GM21526 (cell line): ENCODE measurements at regions not wholly inside any gene's neighbourhood (a gene's known extent, or its start where the extent isn't known, plus 50 kb on each side); places are given as distances from the start of the nearest gene placed in this dataset.
"Not testable (repeated sequence)": the region's sequence is repeated elsewhere in the genome, so short reads cannot be mapped to it uniquely, and the experiment has no call there.

Experiments
- ATAC-seq: cut with Tn5 transposase; IDR thresholded peaks from one replicate; pipeline ENCODE4 v1.9.1; 2021; ENCODE audit warnings: moderate library complexity; ENCODE audit not compliant: unreplicated experiment, low FRiP score

GRCh38 chr1:187985897-187986654, 1157.3 kb downstream of the PLA2G4A start:
- ATAC-seq = peak; percentile 65

GRCh38 chr1:187987236-187987776, 1158.6 kb downstream of the PLA2G4A start:
- no peak for ATAC-seq

DNA sequence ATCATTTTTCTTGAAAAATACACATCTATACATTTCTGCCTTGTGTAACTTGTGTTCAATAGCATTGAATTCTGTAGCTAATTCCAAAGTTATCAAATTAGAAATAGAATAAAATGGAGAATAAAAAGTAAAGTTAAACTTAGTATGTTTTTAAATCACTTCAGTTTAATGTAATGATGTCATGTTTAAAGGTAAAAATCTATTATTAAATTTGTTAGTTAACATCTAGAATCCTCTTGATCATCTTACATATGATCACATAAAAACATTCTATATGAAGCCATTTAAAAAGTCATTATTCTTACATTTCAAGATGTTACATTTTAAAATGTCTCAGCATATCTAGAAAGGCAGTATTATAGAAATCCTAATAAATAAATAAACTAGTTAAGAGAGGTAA, 1163.2 kb downstream of the PLA2G4A start:
- no peak for ATAC-seq

- ATAC-seq = no peak
These were observed 1168.0 kb downstream of the PLA2G4A start for GRCh38 chr1:187996780-187997179.

DNA sequence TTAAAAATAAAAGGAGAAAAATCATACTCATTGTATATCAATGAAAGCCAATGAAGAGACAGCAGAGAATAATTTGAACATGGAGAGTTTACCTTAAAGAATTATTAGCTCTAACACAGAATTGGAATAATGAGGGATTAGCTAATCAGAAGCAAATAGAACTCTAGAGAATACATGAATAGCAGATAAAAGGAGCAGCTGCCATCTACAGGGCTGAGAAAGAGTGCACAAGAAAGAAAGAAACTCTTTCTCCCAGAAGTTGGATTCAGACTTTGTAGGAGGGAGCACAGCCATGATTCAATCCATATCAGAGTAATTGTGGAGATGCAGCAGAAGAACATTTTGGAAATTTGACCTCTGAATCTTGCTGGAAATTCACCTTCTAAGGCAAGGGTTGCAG, 1171.2 kb downstream of the PLA2G4A start:
- no peak for ATAC-seq

DNA sequence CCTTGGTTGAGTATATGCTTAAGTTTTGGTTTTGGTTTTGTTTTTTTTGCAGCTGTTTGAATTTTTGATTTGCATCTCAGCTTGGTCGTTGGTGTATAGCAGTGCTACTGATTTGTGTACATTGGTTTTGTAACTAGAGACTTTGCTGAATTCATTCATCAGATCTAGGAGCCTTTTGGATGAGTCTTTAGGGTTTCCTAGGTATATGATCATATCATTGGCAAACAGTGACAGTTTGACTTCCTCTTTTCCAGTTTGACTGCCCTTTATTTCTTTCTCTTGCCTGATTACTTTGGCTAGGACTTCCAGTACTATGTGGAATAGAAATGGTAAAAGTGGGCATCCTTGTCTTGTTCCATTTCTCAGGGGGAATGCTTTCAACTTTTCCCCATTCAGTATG, 1174.9 kb downstream of the PLA2G4A start:
- not testable (repeated sequence) for ATAC-seq

DNA sequence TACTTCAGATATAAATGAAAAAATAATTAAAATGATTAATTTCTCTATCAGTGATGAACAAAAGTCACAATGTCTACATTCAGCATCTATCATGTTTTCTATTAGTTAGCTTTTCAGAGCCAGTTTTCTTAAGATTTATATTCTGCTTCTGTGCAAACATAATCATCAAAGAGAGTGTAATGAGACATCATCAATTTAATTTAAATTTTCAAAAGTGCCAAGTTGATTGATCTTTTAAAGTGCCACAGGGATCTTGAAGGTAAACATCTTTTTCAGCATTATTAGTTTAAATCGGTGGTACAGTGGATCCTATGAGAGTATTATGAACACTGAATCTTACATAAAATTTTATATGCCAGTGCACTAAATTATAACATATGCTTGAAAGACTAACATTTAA, 1176.1 kb downstream of the PLA2G4A start:
- ATAC-seq = no peak

DNA sequence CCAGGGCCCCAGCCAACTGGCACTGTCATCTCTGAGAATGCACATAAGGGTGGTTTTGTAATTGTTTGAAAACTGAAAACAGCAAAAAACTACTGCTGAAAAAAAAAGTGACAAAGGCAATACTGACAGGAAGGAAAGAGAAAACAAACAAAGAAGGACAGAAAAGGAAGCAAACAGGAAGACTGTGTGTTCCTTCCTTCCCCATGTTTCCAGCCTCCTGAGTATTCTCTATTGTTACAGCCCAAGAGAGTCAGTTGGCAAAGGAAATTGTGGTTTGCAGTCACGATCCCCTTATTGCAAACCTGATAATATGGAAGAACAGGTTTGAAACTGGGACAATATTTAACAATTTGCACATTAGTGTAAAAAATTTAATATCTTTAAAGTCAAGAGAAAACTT, 1177.6 kb downstream of the PLA2G4A start:
- ATAC-seq = no peak

DNA sequence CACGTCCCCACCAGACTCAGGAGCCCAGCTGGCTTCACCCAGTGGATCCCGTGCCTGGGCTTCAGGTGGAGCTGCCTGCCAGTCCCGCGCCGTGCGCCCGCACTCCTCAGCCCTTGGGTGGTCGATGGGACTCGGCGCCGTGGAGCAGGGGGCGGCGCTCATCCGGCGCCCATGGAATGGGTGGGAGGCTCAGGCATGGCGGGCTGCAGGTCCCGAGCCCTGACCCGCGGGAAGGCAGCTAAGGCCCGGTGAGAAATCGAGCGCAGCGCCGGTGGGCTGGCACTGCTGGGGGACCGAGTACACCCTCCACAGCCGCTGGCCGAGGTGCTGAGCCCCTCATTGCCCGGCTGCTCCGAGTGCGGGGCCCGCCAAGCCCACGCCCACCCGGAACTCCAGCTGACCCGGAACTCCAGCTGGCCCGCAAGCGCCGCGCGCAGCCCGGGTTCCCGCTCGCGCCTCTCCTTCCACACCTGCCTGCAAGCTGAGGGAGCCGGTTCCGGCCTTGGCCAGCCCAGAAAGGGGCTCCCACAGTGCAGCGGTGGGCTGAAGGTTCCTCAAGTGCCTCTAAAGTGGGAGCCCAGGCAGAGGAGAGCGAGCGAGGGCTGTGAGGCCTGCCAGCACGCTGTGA, 1184.6 kb downstream of the PLA2G4A start:
- ATAC-seq = not testable (repeated sequence)

- ATAC-seq = no peak
These were observed 1189.2 kb downstream of the PLA2G4A start for GRCh38 chr1:188017921-188018320.

- no peak for ATAC-seq
These were observed 1193.9 kb downstream of the PLA2G4A start for GRCh38 chr1:188022661-188023060.

DNA sequence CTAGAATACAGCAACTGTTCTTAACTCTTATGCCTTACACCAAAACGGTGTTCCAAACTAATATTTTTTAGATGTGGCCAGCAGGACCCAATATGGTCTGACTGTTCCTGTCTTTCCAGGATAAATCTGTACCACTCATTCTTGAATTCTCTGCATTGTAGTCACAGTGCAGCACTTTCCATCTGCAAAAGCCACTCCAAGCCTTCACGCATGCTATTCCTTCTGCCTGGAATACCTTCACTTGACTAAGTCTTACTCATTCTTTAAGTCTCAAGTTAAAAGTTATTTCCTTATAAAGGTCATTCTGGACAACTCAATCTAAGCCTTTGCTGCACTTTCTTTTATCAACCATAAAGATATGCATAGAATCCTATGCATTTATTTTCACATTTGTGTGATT, 1194.5 kb downstream of the PLA2G4A start:
- ATAC-seq = no peak

- no peak for ATAC-seq
These were observed 1198.9 kb downstream of the PLA2G4A start for GRCh38 chr1:188027613-188028012.

- ATAC-seq = not testable (repeated sequence)
These were observed 1208.8 kb downstream of the PLA2G4A start for GRCh38 chr1:188037572-188037971.

DNA sequence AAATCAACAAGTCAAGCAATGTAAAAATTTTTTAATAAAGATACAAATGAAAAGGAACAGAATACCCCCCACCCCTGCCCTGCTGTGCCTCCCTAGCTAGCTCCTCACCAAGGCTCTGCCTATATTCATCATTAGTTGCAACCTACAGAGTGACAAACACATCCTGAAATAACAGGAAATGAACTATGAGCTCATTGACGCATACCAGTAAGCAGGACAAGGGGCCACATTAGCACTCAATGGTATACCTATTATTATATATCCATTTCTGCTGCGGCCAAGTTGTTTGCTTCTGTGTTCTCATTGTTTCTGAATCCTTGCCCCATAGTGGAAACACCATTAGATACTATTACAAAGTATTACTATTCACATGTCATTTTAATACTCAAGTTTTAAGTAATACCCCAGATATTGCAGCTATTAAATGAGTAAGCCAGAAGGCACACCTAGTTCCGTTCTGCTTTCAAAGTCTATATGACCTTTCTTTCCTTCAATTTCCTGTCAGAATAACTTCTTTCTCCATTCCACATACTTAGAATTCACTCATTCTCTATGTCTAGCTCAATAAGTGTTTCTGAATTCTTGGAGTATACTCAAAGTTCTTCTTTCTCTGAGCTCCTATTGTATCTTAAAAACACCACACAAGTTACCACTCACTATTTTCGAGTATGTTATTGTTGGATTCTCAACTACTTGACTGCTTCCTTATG, 1214.9 kb downstream of the PLA2G4A start:
- ATAC-seq = no peak

DNA sequence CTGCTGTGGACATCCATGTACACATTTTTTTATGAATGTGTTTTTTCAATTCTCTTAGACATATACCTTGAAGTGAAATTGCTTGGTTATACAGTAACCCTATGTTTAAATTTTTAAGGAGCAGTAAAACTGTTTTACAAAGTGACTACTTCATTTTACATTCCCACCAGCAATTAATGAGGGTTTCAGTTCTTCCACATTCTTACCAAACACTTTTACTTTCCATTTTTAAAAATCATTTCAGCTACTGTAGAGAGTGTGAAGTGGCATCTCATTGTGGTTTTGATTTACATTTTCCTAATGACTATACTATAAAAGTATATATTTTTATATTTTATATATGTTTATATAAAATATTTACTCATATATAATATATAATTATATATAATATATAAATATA, 1221.5 kb downstream of the PLA2G4A start:
- ATAC-seq = no peak

DNA sequence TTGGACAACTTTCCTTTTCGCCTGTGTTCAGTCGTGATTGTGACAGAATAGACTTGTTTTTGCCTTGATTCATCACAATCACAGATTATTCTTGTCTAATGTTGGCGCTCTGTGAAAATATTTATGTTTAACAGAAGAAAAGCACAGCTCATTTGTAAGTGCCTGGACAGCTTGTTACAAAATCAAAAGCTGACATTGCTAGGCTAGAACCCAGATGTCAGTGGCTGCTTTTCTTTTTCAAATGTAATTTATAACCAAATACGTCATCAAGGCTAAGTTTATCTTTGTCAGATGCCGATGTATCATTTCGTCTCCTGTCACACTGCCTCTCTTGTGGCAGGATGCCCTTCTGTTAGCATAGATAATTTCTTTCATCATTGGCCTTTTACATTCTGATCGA, 1227.3 kb downstream of the PLA2G4A start:
- ATAC-seq = no peak

- ATAC-seq = no peak
These were observed 1230.1 kb downstream of the PLA2G4A start for GRCh38 chr1:188058801-188059200.

GRCh38 chr1:188061881-188062280, 1233.1 kb downstream of the PLA2G4A start:
- no peak for ATAC-seq

DNA sequence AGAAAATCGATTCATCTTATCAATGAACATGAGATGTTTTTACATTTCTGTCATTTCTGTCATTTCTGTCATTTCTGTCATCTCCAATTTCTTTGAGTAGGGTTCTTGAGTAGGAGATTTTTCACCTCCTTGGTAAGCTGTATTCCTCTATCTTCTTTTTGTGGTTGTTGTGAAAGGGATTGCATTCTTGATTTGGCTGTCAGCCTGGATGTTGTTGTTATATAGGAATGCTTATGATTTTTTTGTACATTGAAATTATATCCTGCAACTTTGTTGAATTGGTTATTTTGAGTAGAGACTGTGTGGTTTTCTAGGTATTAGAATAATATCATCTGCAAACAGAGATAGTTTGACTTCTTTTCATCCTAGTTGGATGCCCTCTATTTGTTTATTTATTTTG, 1233.7 kb downstream of the PLA2G4A start:
- no peak for ATAC-seq

DNA sequence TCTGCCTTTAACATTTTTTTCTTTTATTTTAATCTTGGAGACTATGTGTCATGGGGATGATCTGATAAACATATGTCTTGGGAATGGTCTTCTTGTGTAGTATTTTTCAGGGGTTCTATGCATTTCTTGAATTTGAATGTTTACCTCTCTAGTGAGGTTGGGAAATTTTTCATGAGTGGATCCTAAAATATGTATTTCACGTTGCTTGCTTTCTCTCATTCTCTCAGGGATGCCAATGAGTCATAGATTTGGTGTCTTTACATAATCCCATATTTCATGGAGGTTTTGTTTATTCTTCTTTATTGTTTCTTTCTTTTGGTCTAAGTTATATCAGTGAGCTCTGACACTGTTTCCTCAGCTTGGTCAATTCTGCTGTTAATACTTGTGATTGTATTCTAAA, 1237.2 kb downstream of the PLA2G4A start:
- ATAC-seq = no peak
